ENCODE measurements at regions not wholly inside any gene's neighbourhood (a gene's known extent, or its start where the extent isn't known, plus 50 kb on each side); places are given as distances from the start of the nearest gene placed in this dataset.
"Not testable (repeated sequence)": the region's sequence is repeated elsewhere in the genome, so short reads cannot be mapped to it uniquely, and the experiment has no call there.

GRCh38 chr9:94437128-94437527 is 108.7 kb upstream of the NUTM2F start:
- not testable (repeated sequence) for H3K4me3 Mint-ChIP-seq; DNase-seq (ENCODE audit: low read depth, low spot score); H3K4me1 Mint-ChIP-seq; H3K9me3 Mint-ChIP-seq; H3K27me3 Mint-ChIP-seq (ENCODE audit: low read depth); H3K27ac Mint-ChIP-seq (ENCODE audit: unreplicated experiment)
- peaks cover 16% of the 10 kb centered on the region for H3K36me3 Mint-ChIP-seq (ENCODE audit: low read depth)

DNA sequence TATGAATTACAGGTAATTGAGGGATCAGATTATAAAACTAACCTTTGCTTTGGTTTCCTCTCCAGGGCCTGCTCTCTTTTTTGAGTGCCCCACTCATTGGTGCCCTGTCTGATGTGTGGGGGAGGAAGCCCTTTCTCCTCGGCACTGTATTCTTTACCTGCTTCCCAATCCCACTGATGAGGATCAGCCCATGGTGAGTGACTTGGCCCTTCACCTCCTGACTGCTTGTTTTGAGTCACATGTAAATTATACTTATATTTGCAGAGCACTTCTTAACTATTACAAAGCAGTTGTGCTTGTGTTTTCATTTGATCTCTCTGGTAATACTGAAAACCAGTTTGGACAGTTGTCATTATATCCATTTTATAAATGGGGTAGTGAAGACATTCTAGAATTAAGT is 109.9 kb upstream of the NUTM2F start:
- DNase-seq (ENCODE audit: low read depth, low spot score); H3K9me3 Mint-ChIP-seq; H3K4me1 Mint-ChIP-seq; H3K4me3 Mint-ChIP-seq; H3K27me3 Mint-ChIP-seq (ENCODE audit: low read depth); H3K27ac Mint-ChIP-seq (ENCODE audit: unreplicated experiment): not testable (repeated sequence)
- peaks cover 21% of the 10 kb centered on the region for H3K36me3 Mint-ChIP-seq (ENCODE audit: low read depth)

DNA sequence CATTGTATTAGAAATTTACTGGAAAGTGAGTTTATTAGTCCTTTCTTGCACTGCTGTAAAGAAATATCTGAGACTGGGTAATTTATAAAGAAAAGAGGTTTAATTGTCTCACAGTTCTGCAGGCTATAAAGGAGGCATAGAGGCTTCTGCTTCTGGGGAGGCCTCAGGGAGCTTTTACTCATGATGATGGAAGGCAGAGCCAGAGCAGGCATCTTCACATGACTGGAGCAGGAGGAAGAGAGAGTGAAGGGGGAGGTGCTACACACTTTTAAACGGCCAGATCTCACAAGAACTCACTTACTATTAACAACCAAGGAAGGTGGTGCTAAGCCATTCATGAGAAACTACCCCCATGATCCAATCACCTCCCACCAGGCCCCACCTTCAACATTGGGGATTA is 112.7 kb upstream of the NUTM2F start:
- H3K4me3 Mint-ChIP-seq; H3K9me3 Mint-ChIP-seq; H3K27ac Mint-ChIP-seq (ENCODE audit: unreplicated experiment); DNase-seq (ENCODE audit: low read depth, low spot score); H3K27me3 Mint-ChIP-seq (ENCODE audit: low read depth): not testable (repeated sequence)
- Mint-ChIP-seq H3K36me3 (ENCODE audit: low read depth) (peaks cover 21% of the 10 kb centered on the region), H3K4me1 (peaks cover 16% of the 10 kb centered on the region)

- H3K27me3 Mint-ChIP-seq (ENCODE audit: low read depth), result no peaks in the 10 kb centered on the region
- no peak for DNase-seq (ENCODE audit: low read depth, low spot score)
- H3K27ac Mint-ChIP-seq (ENCODE audit: unreplicated experiment), result no peak overlapping the region
- no peak for TF ChIP-seq CTCF (conservative IDR thresholded peaks at IDR 0.05)
- peaks cover 16% of the 10 kb centered on the region for H3K4me1 Mint-ChIP-seq
- H3K36me3 Mint-ChIP-seq (ENCODE audit: low read depth), result peaks cover 26% of the 10 kb centered on the region
- no peaks in the 10 kb centered on the region for H3K9me3 Mint-ChIP-seq
- no peak overlapping the region for H3K4me3 Mint-ChIP-seq
Measured at GRCh38 chr9:94441796-94442195, 113.1 kb upstream of the PCAT7 start.

DNA sequence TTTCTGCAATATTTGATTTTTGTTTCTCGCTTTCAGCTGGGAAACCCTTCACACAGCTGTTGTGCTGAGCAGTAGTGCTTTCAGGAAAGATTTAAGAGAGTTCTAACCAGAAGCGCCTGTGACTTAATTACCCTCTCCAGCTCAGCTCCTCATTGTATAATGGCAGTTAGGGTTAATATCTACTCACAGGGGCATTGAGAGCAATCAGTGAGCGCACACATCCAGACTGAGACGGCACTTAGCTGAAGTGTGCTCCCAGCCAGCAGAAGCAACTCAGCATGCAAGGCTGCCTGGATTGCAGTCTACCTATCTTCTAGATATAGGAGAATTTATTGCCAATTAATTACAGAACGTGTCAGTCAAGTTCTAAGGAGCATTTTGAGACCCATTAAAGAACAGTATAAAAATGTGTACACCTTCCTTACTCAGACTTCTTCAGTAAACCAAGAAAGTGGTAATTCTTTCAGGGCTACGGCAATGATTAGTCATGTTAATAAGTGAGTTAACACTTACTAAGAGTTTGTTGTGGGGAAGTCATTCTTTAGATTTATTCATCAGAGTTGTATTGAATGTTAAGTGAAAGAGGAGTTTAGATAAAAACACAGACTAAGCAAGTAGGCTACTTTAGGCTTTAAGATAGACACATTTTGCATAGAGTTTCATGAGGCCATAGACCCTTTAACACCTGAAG is 111.7 kb upstream of the PCAT7 start:
- H3K4me3 Mint-ChIP-seq, result no peak overlapping the region
- H3K9me3 Mint-ChIP-seq, result no peaks in the 10 kb centered on the region
- no peak for TF ChIP-seq CTCF (conservative IDR thresholded peaks at IDR 0.05)
- H3K36me3 Mint-ChIP-seq (ENCODE audit: low read depth), result peaks cover 31% of the 10 kb centered on the region
- no peaks in the 10 kb centered on the region for H3K27me3 Mint-ChIP-seq (ENCODE audit: low read depth)
- H3K4me1 Mint-ChIP-seq, result peaks cover 16% of the 10 kb centered on the region
- DNase-seq (ENCODE audit: low read depth, low spot score), result no peak
- no peak overlapping the region for H3K27ac Mint-ChIP-seq (ENCODE audit: unreplicated experiment)

DNA sequence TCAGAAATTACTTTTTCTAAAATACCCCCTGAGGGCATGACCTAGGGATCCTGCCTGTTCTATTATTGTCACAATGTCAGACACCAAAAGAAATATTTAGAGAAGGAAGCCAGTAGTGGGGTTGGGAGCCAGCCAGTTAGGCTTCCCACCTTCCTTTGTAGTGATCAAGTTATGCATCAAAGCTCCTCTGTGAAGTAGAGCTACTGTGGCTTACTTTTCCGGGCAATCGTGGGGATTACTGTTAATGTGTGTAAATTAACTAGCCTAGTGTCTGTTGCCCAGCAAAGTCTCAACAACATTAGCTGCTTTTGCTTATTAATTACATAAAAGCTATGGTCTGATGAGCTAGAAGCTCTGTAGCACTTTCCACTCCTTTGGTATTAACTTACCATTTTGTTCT is 109.0 kb upstream of the PCAT7 start:
- Mint-ChIP-seq H3K4me1 (peaks cover 16% of the 10 kb centered on the region), H3K27me3 (ENCODE audit: low read depth) (no peaks in the 10 kb centered on the region), H3K4me3 (no peak overlapping the region), H3K27ac (ENCODE audit: unreplicated experiment) (no peak overlapping the region), H3K36me3 (ENCODE audit: low read depth) (peaks cover 33% of the 10 kb centered on the region), H3K9me3 (no peaks in the 10 kb centered on the region)
- no peak for TF ChIP-seq CTCF (conservative IDR thresholded peaks at IDR 0.05)
- DNase-seq (ENCODE audit: low read depth, low spot score), result no peak

- no peaks in the 10 kb centered on the region for H3K9me3 Mint-ChIP-seq
- no peak overlapping the region for H3K27ac Mint-ChIP-seq (ENCODE audit: unreplicated experiment)
- TF ChIP-seq CTCF (conservative IDR thresholded peaks at IDR 0.05), result no peak
- no peaks in the 10 kb centered on the region for H3K4me1 Mint-ChIP-seq
- H3K4me3 Mint-ChIP-seq, result no peak overlapping the region
- peaks cover 24% of the 10 kb centered on the region for H3K36me3 Mint-ChIP-seq (ENCODE audit: low read depth)
- H3K27me3 Mint-ChIP-seq (ENCODE audit: low read depth), result no peaks in the 10 kb centered on the region
- DNase-seq (ENCODE audit: low read depth, low spot score), result no peak
Measured at GRCh38 chr9:94449486-94449885, 105.4 kb upstream of the PCAT7 start.

Data from neural crest cell (in vitro differentiated cells).